ENCODE measurements at regions not wholly inside any gene's neighbourhood (a gene's known extent, or its start where the extent isn't known, plus 50 kb on each side); places are given as distances from the start of the nearest gene placed in this dataset.

DNA sequence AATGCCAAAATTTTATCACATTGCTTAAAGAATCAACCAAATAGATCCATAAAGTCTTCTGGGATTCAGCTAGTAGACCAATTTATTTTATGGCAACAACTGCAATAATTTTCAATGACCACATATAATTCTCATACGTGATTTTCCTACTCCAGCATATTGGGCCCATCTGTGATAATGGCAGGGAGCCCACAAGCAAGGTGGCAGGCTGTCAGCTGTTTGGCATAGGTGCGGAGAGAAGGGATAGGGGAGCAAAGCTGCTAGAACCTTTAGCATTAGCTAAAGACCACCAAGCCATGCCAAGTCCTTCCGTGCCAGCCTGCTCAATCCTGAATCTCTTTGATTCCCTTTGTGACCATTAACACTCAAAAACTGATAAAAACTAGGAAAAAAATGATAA is 721.2 kb downstream of the XPNPEP1 start:
- no peaks in the 10 kb centered on the region for H3K4me1 Mint-ChIP-seq

DNA sequence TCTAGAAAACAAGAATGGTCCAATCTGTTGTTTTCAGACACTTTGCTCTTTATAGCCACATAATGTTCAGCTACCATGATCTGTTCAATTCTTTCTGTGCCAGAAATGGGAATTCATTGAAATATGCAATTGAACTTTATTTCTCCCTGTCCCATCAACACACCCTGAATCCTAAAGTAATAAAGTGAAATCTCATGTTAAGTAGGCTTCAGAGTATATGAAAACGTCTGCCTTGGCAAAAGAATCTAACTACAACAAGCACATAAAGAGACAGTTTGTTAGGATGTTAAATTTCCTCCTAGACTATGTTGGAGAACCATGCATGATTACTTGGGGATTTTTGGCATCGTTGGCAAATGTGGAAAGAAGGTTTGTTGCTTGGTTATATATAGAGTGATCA is 722.7 kb downstream of the XPNPEP1 start:
- ChIA-PET CTCF (no interaction called here), POLR2A (no interaction called here)
- Mint-ChIP-seq H3K4me1 (no peaks in the 10 kb centered on the region), H3K9me3 (peaks cover under 1% of the 10 kb centered on the region), H3K36me3 (ENCODE audit: low read depth) (no peaks in the 10 kb centered on the region), H3K27ac (no peak overlapping the region), H3K4me3 (no peak overlapping the region), H3K27me3 (no peaks in the 10 kb centered on the region)
- TF ChIP-seq CTCF (IDR thresholded peaks at IDR 0.05) = no peak
- DNase-seq (no peak), ATAC-seq (ENCODE audit: low read depth) (no peak)
- intact Hi-C loops (cut with micrococcal nuclease) = no loop called here

More for the DNA sequence above, 721.2 kb downstream of the XPNPEP1 start:
- intact Hi-C loops (cut with micrococcal nuclease) = no loop called here
- ATAC-seq (ENCODE audit: low read depth) = no peak
- Mint-ChIP-seq H3K27ac (no peak overlapping the region), H3K9me3 (no peaks in the 10 kb centered on the region), H3K4me3 (no peak overlapping the region), H3K36me3 (ENCODE audit: low read depth) (no peaks in the 10 kb centered on the region), H3K27me3 (no peaks in the 10 kb centered on the region)
- TF ChIP-seq CTCF (IDR thresholded peaks at IDR 0.05) = no peak
- DNase-seq = no peak
- ChIA-PET CTCF (no interaction called here), POLR2A (no interaction called here)

- Mint-ChIP-seq H3K4me3 (no peak overlapping the region), H3K27me3 (no peaks in the 10 kb centered on the region), H3K9me3 (peaks cover 17% of the 10 kb centered on the region), H3K4me1 (no peaks in the 10 kb centered on the region), H3K27ac (no peak overlapping the region), H3K36me3 (ENCODE audit: low read depth) (no peaks in the 10 kb centered on the region)
- CTCF ChIA-PET = no interaction called here
- POLR2A ChIA-PET = no interaction called here
- TF ChIP-seq CTCF (IDR thresholded peaks at IDR 0.05) = no peak
- DNase-seq = no peak
- no peak for ATAC-seq (ENCODE audit: low read depth)
- intact Hi-C loops (cut with micrococcal nuclease) = no loop called here
Observed at GRCh38 chr10:109191823-109192222, 731.5 kb downstream of the XPNPEP1 start.

DNA sequence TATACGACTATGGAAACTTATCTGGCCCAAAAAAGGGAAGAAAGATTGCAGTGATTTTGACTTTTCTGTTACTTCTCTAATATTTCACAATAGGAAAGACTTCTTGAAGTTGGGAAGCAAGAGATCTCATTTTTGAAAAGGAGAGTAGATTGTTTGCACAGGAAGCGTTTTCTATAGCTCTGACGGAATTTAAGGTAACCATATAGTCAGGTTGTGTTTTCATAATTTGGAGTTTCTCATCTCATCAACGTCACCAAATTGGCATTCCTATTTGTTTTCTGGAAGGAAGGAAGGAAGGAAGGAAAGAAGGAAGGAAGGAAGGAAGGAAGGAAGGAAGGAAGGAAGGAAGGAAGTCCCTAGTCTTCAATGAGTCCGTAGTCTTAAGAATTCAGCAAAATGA is 732.0 kb downstream of the XPNPEP1 start:
- intact Hi-C loops (cut with micrococcal nuclease) = no loop called here
- POLR2A ChIA-PET = no interaction called here
- no peak for DNase-seq
- H3K9me3 Mint-ChIP-seq = peaks cover 17% of the 10 kb centered on the region
- no peaks in the 10 kb centered on the region for H3K4me1 Mint-ChIP-seq
- no peak overlapping the region for H3K27ac Mint-ChIP-seq
- TF ChIP-seq CTCF (IDR thresholded peaks at IDR 0.05) = no peak
- no peaks in the 10 kb centered on the region for H3K27me3 Mint-ChIP-seq
- no peaks in the 10 kb centered on the region for H3K36me3 Mint-ChIP-seq (ENCODE audit: low read depth)
- CTCF ChIA-PET = no interaction called here
- no peak overlapping the region for H3K4me3 Mint-ChIP-seq
- no peak for ATAC-seq (ENCODE audit: low read depth)

GRCh38 chr10:109187677-109188076 is 735.6 kb downstream of the XPNPEP1 start:
- ATAC-seq (ENCODE audit: low read depth) = no peak
- Mint-ChIP-seq H3K27me3 (no peaks in the 10 kb centered on the region), H3K4me1 (no peaks in the 10 kb centered on the region), H3K36me3 (ENCODE audit: low read depth) (no peaks in the 10 kb centered on the region), H3K4me3 (no peak overlapping the region), H3K27ac (no peak overlapping the region), H3K9me3 (peaks cover 22% of the 10 kb centered on the region)
- DNase-seq = no peak
- intact Hi-C loops (cut with micrococcal nuclease) = no loop called here
- no peak for TF ChIP-seq CTCF (IDR thresholded peaks at IDR 0.05)
- POLR2A ChIA-PET = no interaction called here
- CTCF ChIA-PET = no interaction called here
